Spleen (tissue), 11 donors: ENCODE measurements at regions not wholly inside any gene's neighbourhood (a gene's known extent, or its start where the extent isn't known, plus 50 kb on each side); places are given as distances from the start of the nearest gene placed in this dataset.

Source experiments
- DNase-seq: peaks from one replicate; pipeline ENCODE4 v3.0.0-alpha.2; 2020
- H3K27ac ChIP-seq, 8 donors: fragments of 200-600 bp; sonication (generic) in 7 of 8; 1 replicate in 4 of 8; 2 replicates in 4 of 8; pipeline versions ENCODE4 v1.5.0 to v1.8.0; 2016 to 2021; ENCODE audit warnings: inconsistent platforms in 4 of 8, mild to moderate bottlenecking in 4 of 8, moderate library complexity in 1 of 8
- H3K27me3 ChIP-seq, 7 donors: fragments of 200-600 bp; sonication (generic) in 6 of 7; replicated peaks in 1 of 7; 1 replicate in 4 of 7; 2 replicates in 3 of 7; pipeline versions ENCODE4 v1.5.0 to v1.8.0; 2016 to 2021; ENCODE audit warnings: inconsistent platforms in 3 of 7, mild to moderate bottlenecking in 1 of 7
- H3K36me3 ChIP-seq, 6 donors: fragments of 200-600 bp; sonication (generic) in 5 of 6; 1 replicate in 4 of 6; 2 replicates in 2 of 6; pipeline versions ENCODE4 v1.5.0 to v1.8.0; 2016 to 2021; ENCODE audit warnings: inconsistent platforms in 2 of 6
- H3K4me1 ChIP-seq, 6 donors: fragments of 200-600 bp; sonication (generic) in 5 of 6; 1 replicate in 3 of 6; 2 replicates in 3 of 6; pipeline versions ENCODE4 v1.5.0 to v1.8.0; 2016 to 2021; ENCODE audit warnings: inconsistent platforms in 3 of 6
- H3K4me3 ChIP-seq, 8 donors: fragments of 200-600 bp; sonication (generic) in 7 of 8; 1 replicate in 4 of 8; 2 replicates in 4 of 8; pipeline versions ENCODE4 v1.5.0 to v1.8.0; 2016 to 2021; ENCODE audit warnings: inconsistent platforms in 4 of 8, mild to moderate bottlenecking in 4 of 8, moderate library complexity in 2 of 8
- H3K9me3 ChIP-seq, 8 donors: fragments of 200-600 bp; sonication (generic) in 7 of 8; 1 replicate in 4 of 8; 2 replicates in 4 of 8; pipeline versions ENCODE4 v1.5.0 to v1.8.0; 2016 to 2021; ENCODE audit warnings: inconsistent platforms in 4 of 8
- POLR2A ChIP-seq, 3 donors: fragments of 450-650 bp; IDR thresholded peaks; one replicate each; pipeline ENCODE4 v1.5.1; 2017; ENCODE audit warnings: antibody characterized with exemption in 3 of 3, mild to moderate bottlenecking in 1 of 3
- POLR2AphosphoS5 ChIP-seq, 3 donors: sonication (generic); formaldehyde crosslinking; IDR thresholded peaks; one replicate each; pipeline ENCODE4 v1.5.1; 2017; ENCODE audit warnings: antibody characterized with exemption in 3 of 3
- WGBS, 5 donors: extraction: QIAGEN DNeasy Blood & Tissue Kit in 3 of 5; methylation state at CpG; one replicate each; pipeline versions ENCODE4 v1.1.5 to v1.1.7; 2013 to 2018; 5-methylcytosine and 5-hydroxymethylcytosine counted together
- intact Hi-C: fragments of 100-400 bp; cut with DNase I; formaldehyde crosslinking; loops from one replicate; pipeline ENCODE4 v1.15.0; 2023; ENCODE audit warnings: low total_unique reads
- TF ChIP-seq, protein P1 (sequence below), 11 experiments: fragments of 200-600 bp in 7 of 11; fragments of 450-650 bp in 4 of 11; sonication (generic) in 4 of 11; IDR thresholded peaks in 8 of 11; conservative IDR thresholded peaks in 3 of 11; 1 replicate in 7 of 11; 2 replicates in 4 of 11; pipeline versions ENCODE4 v1.4.0 to v1.8.0; 2016 to 2021; ENCODE audit warnings: antibody characterized with exemption in 11 of 11, inconsistent platforms in 4 of 11, mild to moderate bottlenecking in 1 of 11
- donor health status: healthy with polysubstance abuse.
- donor health status: DM: no; HTN: no; CAD: no; lungs with moderate emphysema.
- donor health status: DM: no; HTN: no; CAD: no.
- donor health status: Bipolar disorder and iron deficiency.
- donor health status: healthy.
- donor health status: DM: no; HTN: no; CAD: no.
- donor health status: DM: yes; HTN: yes; CAD: no.

DNA sequence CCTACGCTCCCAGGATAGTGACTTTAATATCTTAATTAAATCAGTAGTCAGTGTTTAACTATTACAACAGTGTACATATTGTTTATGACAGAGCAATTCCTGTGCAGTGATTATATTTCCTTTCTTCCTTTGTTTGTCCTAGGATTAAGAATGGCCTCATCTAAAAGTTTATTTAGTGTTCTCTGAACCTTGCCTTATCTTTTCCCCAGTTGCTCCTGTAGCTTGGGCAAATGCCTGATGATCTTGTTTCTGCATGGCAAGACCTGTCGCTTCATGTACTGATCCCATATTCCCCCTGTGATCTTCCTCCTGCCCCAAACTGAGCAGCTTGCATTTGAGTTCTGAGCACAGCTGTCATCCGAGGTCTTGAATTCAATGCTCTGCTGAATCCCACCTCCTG is 69.1 kb upstream of the STUM start:
- Histone ChIP-seq H3K9me3 (no peaks in the 10 kb centered on the region), H3K4me3 (no peak overlapping the region), H3K27ac (no peak overlapping the region), H3K27me3 (peaks cover 0 to 32% (median 0%) of the 10 kb centered on the region in 7 donors), H3K4me1 (no peaks in the 10 kb centered on the region), H3K36me3 (no peaks in the 10 kb centered on the region)
- 67 to 89% (median 82%) methylated on average over 3 of the region's 3 CpGs for WGBS, 5 donors
- no peak for TF ChIP-seq POLR2AphosphoS5 (IDR thresholded peaks at IDR 0.05)
- TF ChIP-seq, protein P1, sequence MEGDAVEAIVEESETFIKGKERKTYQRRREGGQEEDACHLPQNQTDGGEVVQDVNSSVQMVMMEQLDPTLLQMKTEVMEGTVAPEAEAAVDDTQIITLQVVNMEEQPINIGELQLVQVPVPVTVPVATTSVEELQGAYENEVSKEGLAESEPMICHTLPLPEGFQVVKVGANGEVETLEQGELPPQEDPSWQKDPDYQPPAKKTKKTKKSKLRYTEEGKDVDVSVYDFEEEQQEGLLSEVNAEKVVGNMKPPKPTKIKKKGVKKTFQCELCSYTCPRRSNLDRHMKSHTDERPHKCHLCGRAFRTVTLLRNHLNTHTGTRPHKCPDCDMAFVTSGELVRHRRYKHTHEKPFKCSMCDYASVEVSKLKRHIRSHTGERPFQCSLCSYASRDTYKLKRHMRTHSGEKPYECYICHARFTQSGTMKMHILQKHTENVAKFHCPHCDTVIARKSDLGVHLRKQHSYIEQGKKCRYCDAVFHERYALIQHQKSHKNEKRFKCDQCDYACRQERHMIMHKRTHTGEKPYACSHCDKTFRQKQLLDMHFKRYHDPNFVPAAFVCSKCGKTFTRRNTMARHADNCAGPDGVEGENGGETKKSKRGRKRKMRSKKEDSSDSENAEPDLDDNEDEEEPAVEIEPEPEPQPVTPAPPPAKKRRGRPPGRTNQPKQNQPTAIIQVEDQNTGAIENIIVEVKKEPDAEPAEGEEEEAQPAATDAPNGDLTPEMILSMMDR (IDR thresholded peaks at IDR 0.05 in 8 of 11, conservative IDR thresholded peaks at IDR 0.05 in 3 of 11): no peak
- no peak for TF ChIP-seq POLR2A (IDR thresholded peaks at IDR 0.05)
- DNase-seq: no peak
- intact Hi-C loops: no loop called here

DNA sequence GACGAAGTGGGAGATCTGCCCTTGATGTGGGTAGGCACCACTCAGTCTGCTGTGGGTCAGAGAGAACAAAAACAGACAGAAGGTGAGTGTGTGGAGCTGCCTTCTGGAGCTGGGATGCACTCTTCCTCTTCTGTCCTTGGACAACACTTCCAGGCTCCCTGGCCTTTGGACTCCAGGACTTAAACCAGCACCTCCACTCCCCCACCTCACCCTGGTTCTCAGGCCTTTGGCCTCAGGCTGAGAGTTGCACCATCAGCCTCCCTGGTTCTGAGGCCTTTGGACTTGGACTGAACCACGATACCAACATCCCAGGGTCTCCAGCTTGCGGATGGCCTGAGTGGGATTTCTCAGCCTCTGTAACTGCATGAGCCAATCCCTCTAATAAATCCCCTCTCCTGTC is 68.1 kb upstream of the STUM start:
- Histone ChIP-seq H3K27me3 (peaks cover 0 to 41% (median 0%) of the 10 kb centered on the region in 7 donors), H3K27ac (no peak overlapping the region), H3K9me3 (no peaks in the 10 kb centered on the region), H3K4me1 (no peaks in the 10 kb centered on the region), H3K36me3 (no peaks in the 10 kb centered on the region), H3K4me3 (no peak overlapping the region)
- intact Hi-C loops: no loop called here
- WGBS, 5 donors: 78 to 96% (median 85%) methylated on average over 3 of the region's 3 CpGs
- no peak for TF ChIP-seq POLR2AphosphoS5 (IDR thresholded peaks at IDR 0.05)
- TF ChIP-seq, protein P1 (IDR thresholded peaks at IDR 0.05 in 8 of 11, conservative IDR thresholded peaks at IDR 0.05 in 3 of 11): no peak
- no peak for DNase-seq

DNA sequence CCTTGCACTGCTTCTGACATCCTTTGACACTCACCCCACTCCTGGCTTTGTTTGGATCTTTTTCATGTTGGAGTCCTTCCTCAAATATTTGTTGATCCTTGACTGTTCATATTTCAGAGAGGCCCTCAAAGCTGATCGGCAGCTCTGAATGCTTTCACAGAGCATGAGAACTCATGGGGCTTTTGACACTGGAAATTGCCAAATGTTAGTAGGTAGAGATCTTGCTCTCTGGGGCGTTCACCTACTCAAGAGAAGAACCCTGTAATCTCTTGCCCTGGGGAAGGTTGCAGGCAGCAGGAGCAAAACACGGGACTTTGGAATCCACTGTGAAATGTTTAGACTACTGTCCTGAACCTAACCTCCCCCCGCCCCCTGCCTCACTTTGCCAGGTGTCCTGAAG is 67.4 kb upstream of the STUM start:
- TF ChIP-seq POLR2A (IDR thresholded peaks at IDR 0.05): no peak
- TF ChIP-seq, protein P1 (IDR thresholded peaks at IDR 0.05 in 8 of 11, conservative IDR thresholded peaks at IDR 0.05 in 3 of 11): no peak
- TF ChIP-seq POLR2AphosphoS5 (IDR thresholded peaks at IDR 0.05): no peak
- H3K27me3 ChIP-seq: peaks cover 0 to 41% (median 0%) of the 10 kb centered on the region in 7 donors
- no peaks in the 10 kb centered on the region for H3K36me3 ChIP-seq
- H3K9me3 ChIP-seq: no peaks in the 10 kb centered on the region
- no peak overlapping the region for H3K4me3 ChIP-seq
- no peak overlapping the region for H3K27ac ChIP-seq
- no peak for DNase-seq
- intact Hi-C loops: no loop called here
- no peaks in the 10 kb centered on the region for H3K4me1 ChIP-seq
- 69 to 75% (median 71%) methylated on average over 4 of the region's 4 CpGs for WGBS, 5 donors

DNA sequence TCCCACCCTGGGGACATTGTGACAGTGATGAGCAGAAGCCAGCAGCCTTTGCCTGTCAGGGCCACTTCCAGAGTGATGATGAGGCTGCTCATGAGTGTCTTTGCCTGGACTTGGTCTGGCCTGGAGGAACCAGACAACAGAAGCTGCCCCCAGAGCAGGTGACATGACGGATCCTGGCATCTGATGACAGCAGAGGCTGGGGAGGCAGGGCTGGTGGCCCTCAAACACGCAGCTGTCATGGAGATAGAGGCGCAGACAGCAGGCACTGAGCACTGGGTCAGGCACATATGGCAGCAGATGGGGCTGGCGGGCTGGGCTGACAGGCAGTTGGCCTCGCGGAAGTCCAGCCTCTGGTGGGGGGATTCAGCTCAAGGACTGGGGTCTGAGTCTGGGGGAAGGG is 66.4 kb upstream of the STUM start:
- WGBS, 5 donors: 88 to 95% (median 89%) methylated on average over 4 to 6 of the region's 6 CpGs
- Histone ChIP-seq H3K4me1 (no peaks in the 10 kb centered on the region), H3K9me3 (no peaks in the 10 kb centered on the region), H3K36me3 (no peaks in the 10 kb centered on the region), H3K27me3 (peaks cover 0 to 41% (median 0%) of the 10 kb centered on the region in 7 donors), H3K27ac (no peak overlapping the region), H3K4me3 (no peak overlapping the region)
- TF ChIP-seq POLR2AphosphoS5 (IDR thresholded peaks at IDR 0.05) (no peak), POLR2A (IDR thresholded peaks at IDR 0.05) (no peak)
- TF ChIP-seq, protein P1 (IDR thresholded peaks at IDR 0.05 in 8 of 11, conservative IDR thresholded peaks at IDR 0.05 in 3 of 11): no peak
- DNase-seq: no peak
- intact Hi-C loops: no loop called here
